HG03280 (cell line): ENCODE measurements at regions not wholly inside any gene's neighbourhood (a gene's known extent, or its start where the extent isn't known, plus 50 kb on each side); places are given as distances from the start of the nearest gene placed in this dataset.
"Not testable (repeated sequence)": the region's sequence is repeated elsewhere in the genome, so short reads cannot be mapped to it uniquely, and the experiment has no call there.

ENCODE experiments used
- ATAC-seq: cut with Tn5 transposase; IDR thresholded peaks from one replicate; pipeline ENCODE4 v1.9.1; 2021; ENCODE audit warnings: mild to moderate bottlenecking, moderate library complexity; ENCODE audit not compliant: unreplicated experiment

GRCh38 chr1:244316986-244317655, 134.6 kb downstream of the ADSS2 start:
- ATAC-seq = no peak

- no peak for ATAC-seq
Observed at GRCh38 chr1:244318078-244318477, 133.6 kb downstream of the ADSS2 start.

- no peak for ATAC-seq
Observed at GRCh38 chr1:244318512-244318911, 133.2 kb downstream of the ADSS2 start.

GRCh38 chr1:244319283-244320132, 132.2 kb downstream of the ADSS2 start:
- ATAC-seq = peak; percentile 72

GRCh38 chr1:244322181-244322580, 129.5 kb downstream of the ADSS2 start:
- no peak for ATAC-seq

GRCh38 chr1:244322791-244323521, 128.8 kb downstream of the ADSS2 start:
- no peak for ATAC-seq

GRCh38 chr1:244324176-244324883, 127.4 kb downstream of the ADSS2 start:
- ATAC-seq = no peak

GRCh38 chr1:244325056-244325758, 126.5 kb downstream of the ADSS2 start:
- ATAC-seq = peak; percentile 81

GRCh38 chr1:244326757-244327156, 125.0 kb downstream of the ADSS2 start:
- no peak for ATAC-seq

GRCh38 chr1:244327533-244327932, 124.2 kb downstream of the ADSS2 start:
- ATAC-seq = no peak

- ATAC-seq = no peak
Observed at GRCh38 chr1:244328476-244328875, 123.2 kb downstream of the ADSS2 start.

- no peak for ATAC-seq
Observed at GRCh38 chr1:244329591-244330317, 122.0 kb downstream of the ADSS2 start.

GRCh38 chr1:244330318-244330625, 121.4 kb downstream of the ADSS2 start:
- no peak for ATAC-seq

- not testable (repeated sequence) for ATAC-seq
Observed at GRCh38 chr1:244332761-244333160, 118.9 kb downstream of the ADSS2 start.

- not testable (repeated sequence) for ATAC-seq
Observed at GRCh38 chr1:244334315-244334714, 117.4 kb downstream of the ADSS2 start.

- ATAC-seq = not testable (repeated sequence)
Observed at GRCh38 chr1:244334842-244335241, 116.9 kb downstream of the ADSS2 start.

GRCh38 chr1:244335456-244335855, 116.3 kb downstream of the ADSS2 start:
- no peak for ATAC-seq

GRCh38 chr1:244336232-244336899, 115.3 kb downstream of the ADSS2 start:
- ATAC-seq = no peak

GRCh38 chr1:244337839-244338238, 113.9 kb downstream of the ADSS2 start:
- ATAC-seq = no peak
